ENCODE measurements at regions not wholly inside any gene's neighbourhood (a gene's known extent, or its start where the extent isn't known, plus 50 kb on each side); places are given as distances from the start of the nearest gene placed in this dataset.

DNA sequence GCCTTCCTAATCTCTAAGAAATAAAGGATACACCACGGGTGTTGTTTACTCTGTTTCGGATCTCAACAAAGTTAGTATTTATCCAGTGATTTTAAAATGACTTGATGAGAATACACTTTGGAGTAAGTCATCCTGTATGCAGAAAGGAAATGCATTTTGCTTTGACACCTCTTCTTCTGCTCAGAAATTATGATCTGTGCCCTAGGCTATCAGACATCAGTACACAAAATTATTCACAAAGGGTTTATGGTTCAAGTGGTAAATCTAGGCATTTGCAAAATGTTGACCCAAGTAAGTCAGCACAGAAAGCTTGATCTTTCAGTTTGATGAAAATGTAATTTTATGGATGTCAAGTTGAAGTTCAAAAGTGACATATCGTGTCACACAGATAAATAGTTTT lies 248.5 kb downstream of the ATP23 start:
- no peak for DNase-seq
- H3K36me3 ChIP-seq = no peaks in the 10 kb centered on the region
- no peak overlapping the region for H3K4me3 ChIP-seq (ENCODE audit: low read depth, low read length)
- H3K27me3 ChIP-seq = no peaks in the 10 kb centered on the region
- H3K9me3 ChIP-seq = no peaks in the 10 kb centered on the region
- TF ChIP-seq, protein P1, sequence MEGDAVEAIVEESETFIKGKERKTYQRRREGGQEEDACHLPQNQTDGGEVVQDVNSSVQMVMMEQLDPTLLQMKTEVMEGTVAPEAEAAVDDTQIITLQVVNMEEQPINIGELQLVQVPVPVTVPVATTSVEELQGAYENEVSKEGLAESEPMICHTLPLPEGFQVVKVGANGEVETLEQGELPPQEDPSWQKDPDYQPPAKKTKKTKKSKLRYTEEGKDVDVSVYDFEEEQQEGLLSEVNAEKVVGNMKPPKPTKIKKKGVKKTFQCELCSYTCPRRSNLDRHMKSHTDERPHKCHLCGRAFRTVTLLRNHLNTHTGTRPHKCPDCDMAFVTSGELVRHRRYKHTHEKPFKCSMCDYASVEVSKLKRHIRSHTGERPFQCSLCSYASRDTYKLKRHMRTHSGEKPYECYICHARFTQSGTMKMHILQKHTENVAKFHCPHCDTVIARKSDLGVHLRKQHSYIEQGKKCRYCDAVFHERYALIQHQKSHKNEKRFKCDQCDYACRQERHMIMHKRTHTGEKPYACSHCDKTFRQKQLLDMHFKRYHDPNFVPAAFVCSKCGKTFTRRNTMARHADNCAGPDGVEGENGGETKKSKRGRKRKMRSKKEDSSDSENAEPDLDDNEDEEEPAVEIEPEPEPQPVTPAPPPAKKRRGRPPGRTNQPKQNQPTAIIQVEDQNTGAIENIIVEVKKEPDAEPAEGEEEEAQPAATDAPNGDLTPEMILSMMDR (IDR thresholded peaks at IDR 0.05; ENCODE audit: low read depth, low read length) = no peak
- H3K4me1 ChIP-seq = no peaks in the 10 kb centered on the region

DNA sequence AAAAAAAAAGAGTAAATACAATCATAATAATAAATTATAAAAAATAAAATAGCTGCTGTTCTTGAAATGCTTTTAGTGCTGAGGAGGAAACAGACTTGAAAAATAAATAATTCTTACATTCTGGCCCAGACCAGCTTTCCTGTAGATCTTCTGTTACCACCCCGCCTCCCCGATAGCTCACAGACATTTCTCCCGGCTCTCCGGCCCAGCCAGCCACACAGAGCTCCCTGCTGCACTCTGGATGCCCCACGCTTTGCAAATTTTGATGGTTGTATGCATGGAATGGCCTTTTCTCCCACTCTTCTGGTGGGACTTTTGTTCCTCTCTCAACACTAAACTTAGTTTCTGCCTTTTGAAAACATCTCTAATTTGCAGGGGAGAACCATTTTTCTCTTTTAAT lies 249.3 kb downstream of the ATP23 start:
- no peaks in the 10 kb centered on the region for H3K9me3 ChIP-seq

DNA sequence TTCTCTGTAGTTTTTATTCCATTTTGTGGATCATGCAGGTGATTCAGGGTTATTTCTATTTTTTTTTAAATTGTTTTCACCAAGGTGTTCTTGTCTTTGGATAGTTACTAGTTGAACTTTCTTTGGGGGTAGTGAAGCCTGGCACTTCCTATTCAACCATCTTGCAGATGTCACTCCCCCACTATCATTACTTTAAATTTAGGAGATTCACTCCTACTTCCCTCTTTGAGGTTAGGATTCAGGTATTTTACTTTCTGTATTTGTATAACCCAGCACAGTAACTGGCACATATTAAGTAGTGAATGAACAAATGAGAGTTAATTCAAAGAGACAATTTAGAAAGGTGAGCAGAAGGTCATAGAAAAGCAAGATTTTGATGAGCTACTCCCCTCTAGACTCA lies 255.6 kb downstream of the ATP23 start:
- H3K27me3 ChIP-seq = no peaks in the 10 kb centered on the region
- no peaks in the 10 kb centered on the region for H3K36me3 ChIP-seq
- H3K4me3 ChIP-seq (ENCODE audit: low read depth, low read length) = no peak overlapping the region
- TF ChIP-seq, protein P1 (IDR thresholded peaks at IDR 0.05; ENCODE audit: low read depth, low read length) = no peak
- no peaks in the 10 kb centered on the region for H3K4me1 ChIP-seq
- no peaks in the 10 kb centered on the region for H3K9me3 ChIP-seq
- no peak for DNase-seq

More for the DNA sequence above, 249.3 kb downstream of the ATP23 start:
- DNase-seq = no peak
- Histone ChIP-seq H3K4me1 (no peaks in the 10 kb centered on the region), H3K27me3 (no peaks in the 10 kb centered on the region), H3K4me3 (ENCODE audit: low read depth, low read length) (no peak overlapping the region), H3K36me3 (no peaks in the 10 kb centered on the region)
- TF ChIP-seq, protein P1 (IDR thresholded peaks at IDR 0.05; ENCODE audit: low read depth, low read length) = no peak

DNA sequence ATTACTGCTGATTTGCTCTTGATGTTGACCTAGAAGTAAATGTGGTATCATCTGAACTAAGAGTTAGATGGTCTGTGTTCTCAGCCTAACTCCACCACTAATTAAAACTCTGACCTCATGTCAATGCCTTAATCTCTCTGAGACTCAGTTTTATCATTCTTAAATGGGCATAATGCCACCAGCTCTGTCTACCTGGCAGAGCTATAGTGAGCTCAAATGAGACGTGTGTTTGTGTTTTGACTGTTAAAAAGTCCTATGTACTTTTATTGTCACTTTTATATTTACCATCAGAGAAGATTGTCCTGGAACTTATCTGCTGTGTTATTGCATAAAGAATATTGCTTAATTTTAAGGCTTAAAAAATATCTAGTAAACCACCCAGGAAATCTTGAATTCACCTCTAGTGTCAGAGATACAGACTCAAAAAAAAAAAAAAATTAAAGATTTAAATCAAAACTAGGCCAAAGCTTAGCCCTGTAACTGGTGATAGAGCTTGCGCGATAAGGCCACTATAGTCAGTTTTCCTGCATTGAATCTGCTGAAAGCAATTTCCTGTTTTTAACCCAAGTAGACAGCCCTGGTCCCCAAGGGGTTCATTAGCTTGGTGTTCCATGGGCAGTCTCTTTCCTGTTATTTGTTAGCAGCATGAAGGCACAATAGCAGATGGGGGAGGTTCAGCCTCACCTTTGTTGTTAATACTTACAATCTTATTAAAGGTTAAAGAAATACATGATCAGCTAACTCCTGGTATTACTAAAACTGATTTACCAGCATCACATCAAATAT lies 261.8 kb downstream of the ATP23 start:
- TF ChIP-seq, protein P1 (IDR thresholded peaks at IDR 0.05; ENCODE audit: low read depth, low read length) = no peak
- Histone ChIP-seq H3K4me1 (no peaks in the 10 kb centered on the region), H3K27me3 (no peaks in the 10 kb centered on the region), H3K4me3 (ENCODE audit: low read depth, low read length) (no peak overlapping the region), H3K36me3 (no peaks in the 10 kb centered on the region), H3K9me3 (no peaks in the 10 kb centered on the region)
- DNase-seq = no peak

DNA sequence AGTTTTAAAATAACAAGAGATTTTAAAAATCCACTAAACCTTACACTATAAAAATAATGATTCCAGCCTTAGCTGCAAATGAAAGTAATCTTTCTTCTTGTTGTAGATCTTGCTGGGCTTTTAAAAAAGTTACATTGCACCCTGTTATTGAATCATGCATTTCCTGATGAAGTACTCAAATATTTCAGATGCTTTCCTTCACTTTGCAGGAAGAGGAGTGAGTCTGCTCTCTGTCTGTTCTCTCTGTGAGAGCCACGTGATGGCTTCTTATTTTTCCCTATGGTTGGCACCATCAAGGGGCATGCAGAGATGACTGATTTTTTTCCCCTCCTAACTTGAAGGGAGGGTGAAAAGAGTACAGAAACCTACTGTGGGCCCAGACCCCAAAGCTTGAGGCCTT lies 262.7 kb downstream of the ATP23 start:
- H3K4me3 ChIP-seq (ENCODE audit: low read depth, low read length) = no peak overlapping the region

DNA sequence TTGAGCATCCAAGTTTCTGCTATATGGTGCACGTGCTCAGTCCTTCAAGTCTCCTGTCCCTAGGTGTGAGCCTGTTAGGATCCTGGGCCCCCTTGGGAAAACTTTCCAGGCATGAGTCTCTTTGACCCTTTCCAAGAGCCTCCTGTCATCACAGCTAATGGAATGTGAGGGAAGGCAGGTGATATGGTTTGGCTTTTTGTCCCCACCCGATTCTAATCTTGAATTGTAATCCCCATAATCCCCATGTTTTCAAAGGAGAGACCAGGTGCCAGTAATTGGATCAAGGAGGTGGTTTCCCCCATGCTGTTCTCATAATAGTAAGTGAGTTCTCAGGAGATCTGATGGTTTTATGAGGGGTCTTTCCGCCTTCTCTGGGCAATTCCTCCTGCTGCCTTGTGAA lies 265.5 kb downstream of the ATP23 start:
- Histone ChIP-seq H3K27me3 (no peaks in the 10 kb centered on the region), H3K4me1 (no peaks in the 10 kb centered on the region), H3K4me3 (ENCODE audit: low read depth, low read length) (no peak overlapping the region), H3K36me3 (no peaks in the 10 kb centered on the region), H3K9me3 (no peaks in the 10 kb centered on the region)
- DNase-seq = no peak
- TF ChIP-seq, protein P1 (IDR thresholded peaks at IDR 0.05; ENCODE audit: low read depth, low read length) = no peak

More for the DNA sequence above, 262.7 kb downstream of the ATP23 start:
- Histone ChIP-seq H3K27me3 (no peaks in the 10 kb centered on the region), H3K36me3 (no peaks in the 10 kb centered on the region), H3K4me1 (no peaks in the 10 kb centered on the region), H3K9me3 (no peaks in the 10 kb centered on the region)
- TF ChIP-seq, protein P1 (IDR thresholded peaks at IDR 0.05; ENCODE audit: low read depth, low read length) = no peak
- DNase-seq = no peak

Measured in BE2C (cell line).